ENCODE measurements at regions not wholly inside any gene's neighbourhood (a gene's known extent, or its start where the extent isn't known, plus 50 kb on each side); places are given as distances from the start of the nearest gene placed in this dataset.

GRCh38 chr1:115430441-115431158 is 92.6 kb upstream of the NGF start:
- POLR2A ChIA-PET: interaction anchor here (0.6 kb wide), 1 partner anchor 93 kb away, joined by 7 read pairs; no protein-coding TSS in a partner anchor
- Histone ChIP-seq H3K36me3 (ENCODE audit: control insufficient read depth in 2 of 2, insufficient read depth in 1 of 2, low read length in 2 of 2) (no peaks in the 10 kb centered on the region), H3K4me3 (ENCODE audit: low read depth, low read length) (no peak overlapping the region), H3K4me1 (ENCODE audit: control insufficient read depth, insufficient read depth, low read length) (no peaks in the 10 kb centered on the region; the same call in 1 of the 2 replicates), H3K27ac (ENCODE audit: extremely low read depth, low read depth, low read length) (no peak overlapping the region), H3K9me3 (ENCODE audit: control insufficient read depth, insufficient read depth, low read depth, low read length) (no peaks in the 10 kb centered on the region)
- CTCF ChIA-PET: interaction anchor here (0.6 to 1.5 kb wide), 6 partner anchors 29 to 168 kb away, joined by 3 to 6 read pairs (median 4); no protein-coding TSS in a partner anchor
- TF ChIP-seq ZNF311 (tag by site-specific recombination; IDR thresholded peaks at IDR 0.05; ENCODE audit: borderline replicate concordance) (no peak), ZNF518A (tag by site-specific recombination; conservative IDR thresholded peaks at IDR 0.05; ENCODE audit: low read depth) (0 out of 2 replicates have a peak, but pooled peaks have one; percentile 12), TSHZ1 (tag by site-specific recombination; IDR thresholded peaks at IDR 0.05; ENCODE audit: borderline replicate concordance) (0 out of 2 replicates have a peak, but pooled peaks have one; percentile 24), KLF8 (tag by site-specific recombination; IDR thresholded peaks at IDR 0.05) (0 out of 2 replicates have a peak, but pooled peaks have one; percentile 16), MEIS1 (CRISPR knock-in tag; IDR thresholded peaks at IDR 0.05; ENCODE audit: borderline replicate concordance) (peak; percentile 86; the same call in 1 of the 2 replicates), OSR2 (tag by site-specific recombination; IDR thresholded peaks at IDR 0.05) (no peak), PRDM1 (tag by site-specific recombination; IDR thresholded peaks at IDR 0.05) (0 out of 2 replicates have a peak, but pooled peaks have one; percentile 32), SCRT2 (tag by site-specific recombination; IDR thresholded peaks at IDR 0.05) (peak; percentile 43; the same call in 1 of the 2 replicates), ZNF843 (tag by site-specific recombination; IDR thresholded peaks at IDR 0.05) (no peak), ZNF19 (tag by site-specific recombination; IDR thresholded peaks at IDR 0.05; ENCODE audit: low read depth) (no peak), ZNF677 (tag by site-specific recombination; IDR thresholded peaks at IDR 0.05) (no peak), HIC1 (tag by site-specific recombination; IDR thresholded peaks at IDR 0.05) (no peak), ZNF18 (tag by site-specific recombination; IDR thresholded peaks at IDR 0.05) (no peak), BCL6B (tag by site-specific recombination; IDR thresholded peaks at IDR 0.05) (no peak), ZNF48 (tag by site-specific recombination; IDR thresholded peaks at IDR 0.05) (no peak), ZNF354C (tag by site-specific recombination; IDR thresholded peaks at IDR 0.05; ENCODE audit: borderline replicate concordance, low read depth) (0 out of 2 replicates have a peak, but pooled peaks have one; percentile 4), ZNF660 (tag by site-specific recombination; IDR thresholded peaks at IDR 0.05) (peak; percentile 51; the same call in 1 of the 2 replicates), ZNF221 (tag by site-specific recombination; IDR thresholded peaks at IDR 0.05; ENCODE audit: borderline replicate concordance) (no peak), SP2 (tag by site-specific recombination; IDR thresholded peaks at IDR 0.05) (no peak), ZBTB7A (tag by site-specific recombination; IDR thresholded peaks at IDR 0.05; ENCODE audit: low read depth) (no peak), ZFP3 (tag by site-specific recombination; IDR thresholded peaks at IDR 0.05; ENCODE audit: low read depth) (no peak), ZNF112 (tag by site-specific recombination; IDR thresholded peaks at IDR 0.05) (no peak)
